Caco-2 (cell line): ENCODE measurements at regions not wholly inside any gene's neighbourhood (a gene's known extent, or its start where the extent isn't known, plus 50 kb on each side); places are given as distances from the start of the nearest gene placed in this dataset.

Source experiments
- BruUV-seq: library from RNA; stranded (reverse); fragments of 400-500 nt; replicated peaks from 2 replicates; lab custom pipeline; 2021; lab: Mats Ljungman, UMichigan
- CTCF ChIA-PET: fragments of 300-600 bp; sonication (Branson Sonifier 250); formaldehyde crosslinking; loops from one replicate; lab custom pipeline; 2022; ENCODE audit warnings: antibody characterized with exemption; lab: Charles Lee
- POLR2A ChIA-PET: fragments of 300-600 bp; sonication (Branson Sonifier 250); formaldehyde crosslinking; loops from one replicate; lab custom pipeline; 2022; ENCODE audit warnings: antibody characterized with exemption; lab: Charles Lee
- DNase-seq, 2 experiments: peaks; one replicate each; pipeline versions ENCODE4 v3.0.0 to v3.0.0-alpha.2; 2020 to 2022
- H3K27me3 ChIP-seq: replicated peaks from 2 replicates; pipeline ENCODE4 v1.6.0; 2011; ENCODE audit warnings: low read length; ENCODE audit not compliant: control insufficient read depth, insufficient read depth
- H3K36me3 ChIP-seq: 2 replicates; pipeline ENCODE4 v1.5.1; 2011; ENCODE audit warnings: low read length; ENCODE audit not compliant: control insufficient read depth, insufficient read depth
- H3K4me1 ChIP-seq: fragments of 250-450 bp; sonication (Bioruptor Pico); 2 replicates; pipeline ENCODE4 v1.5.1; 2020; ENCODE audit warnings: mild to moderate bottlenecking
- H3K4me3 ChIP-seq: 2 replicates; pipeline ENCODE4 v1.5.1; 2011; ENCODE audit warnings: low read depth, mild to moderate bottlenecking, control low read depth, low read length
- H3K9me3 ChIP-seq: fragments of 250-450 bp; sonication (Bioruptor Pico); 2 replicates; pipeline ENCODE4 v1.5.1; 2020; ENCODE audit warnings: mild to moderate bottlenecking, moderate library complexity
- H3K27ac Mint-ChIP-seq: one replicate; pipeline ENCODE4 v1.8.0; 2022; ENCODE audit warnings: mixed read lengths; ENCODE audit not compliant: unreplicated experiment
- H3K27me3 Mint-ChIP-seq: one replicate; pipeline ENCODE4 v1.8.0; 2022; ENCODE audit warnings: mixed read lengths; ENCODE audit not compliant: insufficient read depth, unreplicated experiment
- H3K36me3 Mint-ChIP-seq: one replicate; pipeline ENCODE4 v1.8.0; 2022; ENCODE audit warnings: mild to moderate bottlenecking, mixed read lengths; ENCODE audit not compliant: insufficient read depth, unreplicated experiment
- H3K4me1 Mint-ChIP-seq: one replicate; pipeline ENCODE4 v1.8.0; 2022; ENCODE audit warnings: low read depth, mixed read lengths; ENCODE audit not compliant: unreplicated experiment
- H3K4me3 Mint-ChIP-seq: one replicate; pipeline ENCODE4 v1.8.0; 2022; ENCODE audit warnings: mild to moderate bottlenecking, moderate library complexity, mixed read lengths; ENCODE audit not compliant: unreplicated experiment
- H3K9me3 Mint-ChIP-seq: one replicate; pipeline ENCODE4 v1.8.0; 2022; ENCODE audit warnings: mixed read lengths; ENCODE audit not compliant: unreplicated experiment
- CTCF ChIP-seq, 2 experiments: fragments of 200-600 bp in 1 of 2; IDR thresholded peaks; 1 replicate in 1 of 2; 2 replicates in 1 of 2; pipeline versions ENCODE4 v1.5.1 to v1.8.0; 2011 to 2022; ENCODE audit warnings: antibody characterized with exemption in 1 of 2, control low read depth in 1 of 2, inconsistent platforms in 1 of 2, low read depth in 1 of 2, low read length in 1 of 2, mild to moderate bottlenecking in 1 of 2, moderate library complexity in 1 of 2; ENCODE audit not compliant: insufficient read depth in 1 of 2, severe bottlenecking in 1 of 2, unreplicated experiment in 1 of 2
- intact Hi-C: fragments of 100-400 bp; cut with micrococcal nuclease; formaldehyde crosslinking; loops from one replicate; pipeline ENCODE4 v1.10.0; 2022; ENCODE audit not compliant: unreplicated experiment

GRCh38 chr12:114743799-114744198 lies 59.8 kb upstream of the TBX3 start:
- Histone ChIP-seq H3K4me3 (no peak overlapping the region), H3K9me3 (no peaks in the 10 kb centered on the region), H3K27me3 (no peaks in the 10 kb centered on the region), H3K36me3 (no peaks in the 10 kb centered on the region), H3K4me1 (no peaks in the 10 kb centered on the region)
- H3K27ac Mint-ChIP-seq = no peak overlapping the region
- no peak overlapping the region for H3K4me3 Mint-ChIP-seq
- H3K9me3 Mint-ChIP-seq = no peaks in the 10 kb centered on the region
- H3K4me1 Mint-ChIP-seq = peaks cover 7% of the 10 kb centered on the region
- POLR2A ChIA-PET = interaction anchor here (0.6 kb wide), 1 partner anchor 831 kb away, joined by 3 read pairs; no protein-coding TSS in a partner anchor
- BruUV-seq = no TSS peak
- H3K27me3 Mint-ChIP-seq = no peaks in the 10 kb centered on the region
- TF ChIP-seq CTCF (IDR thresholded peaks at IDR 0.05; ENCODE audit: insufficient read depth in 1 of 2, low read depth in 1 of 2, low read length in 1 of 2, severe bottlenecking in 1 of 2, unreplicated experiment in 1 of 2) = no peak
- CTCF ChIA-PET = no interaction called here
- no peak for DNase-seq
- H3K36me3 Mint-ChIP-seq = no peaks in the 10 kb centered on the region
- intact Hi-C loops = no loop called here

GRCh38 chr12:114743289-114743688 lies 59.3 kb upstream of the TBX3 start:
- no peaks in the 10 kb centered on the region for H3K36me3 Mint-ChIP-seq
- H3K9me3 Mint-ChIP-seq = no peaks in the 10 kb centered on the region
- Histone ChIP-seq H3K36me3 (no peaks in the 10 kb centered on the region), H3K27me3 (no peaks in the 10 kb centered on the region), H3K4me3 (no peak overlapping the region), H3K9me3 (no peaks in the 10 kb centered on the region), H3K4me1 (no peaks in the 10 kb centered on the region)
- H3K27ac Mint-ChIP-seq = no peak overlapping the region
- BruUV-seq = no TSS peak
- H3K4me3 Mint-ChIP-seq = no peak overlapping the region
- no peak for TF ChIP-seq CTCF (IDR thresholded peaks at IDR 0.05; ENCODE audit: insufficient read depth in 1 of 2, low read depth in 1 of 2, low read length in 1 of 2, severe bottlenecking in 1 of 2, unreplicated experiment in 1 of 2)
- DNase-seq = no peak
- H3K4me1 Mint-ChIP-seq = peaks cover 7% of the 10 kb centered on the region
- intact Hi-C loops = no loop called here
- ChIA-PET CTCF (no interaction called here), POLR2A (interaction anchor here (0.5 kb wide), 1 partner anchor 235 kb away, joined by 7 read pairs; no protein-coding TSS in a partner anchor)
- H3K27me3 Mint-ChIP-seq = no peaks in the 10 kb centered on the region

- intact Hi-C loops = no loop called here
- Mint-ChIP-seq H3K4me1 (peaks cover 7% of the 10 kb centered on the region), H3K27ac (peak overlapping the region; percentile 3), H3K4me3 (no peak overlapping the region), H3K27me3 (no peaks in the 10 kb centered on the region), H3K9me3 (no peaks in the 10 kb centered on the region), H3K36me3 (no peaks in the 10 kb centered on the region)
- Histone ChIP-seq H3K36me3 (no peaks in the 10 kb centered on the region), H3K27me3 (no peaks in the 10 kb centered on the region), H3K4me1 (no peaks in the 10 kb centered on the region), H3K9me3 (no peaks in the 10 kb centered on the region), H3K4me3 (no peak overlapping the region)
- POLR2A ChIA-PET = interaction anchor here (0.7 kb wide), 1 partner anchor 15 kb away, joined by 3 read pairs; no protein-coding TSS in a partner anchor
- BruUV-seq = no TSS peak
- CTCF ChIA-PET = no interaction called here
- TF ChIP-seq CTCF (IDR thresholded peaks at IDR 0.05; ENCODE audit: insufficient read depth in 1 of 2, low read depth in 1 of 2, low read length in 1 of 2, severe bottlenecking in 1 of 2, unreplicated experiment in 1 of 2) = no peak
- DNase-seq = no peak
Measured at GRCh38 chr12:114742363-114742762, 58.4 kb upstream of the TBX3 start.
